HCT116 (cell line): ENCODE measurements at regions not wholly inside any gene's neighbourhood (a gene's known extent, or its start where the extent isn't known, plus 50 kb on each side); places are given as distances from the start of the nearest gene placed in this dataset.

Source experiments
- CEBPB ChIP-seq: IDR thresholded peaks from 2 replicates; pipeline ENCODE4 v1.6.1; 2012; ENCODE audit warnings: low read depth
- EZH2 ChIP-seq: fragments of 200-600 bp; sonication (generic); IDR thresholded peaks from 2 replicates; pipeline ENCODE4 v1.6.1; 2017; ENCODE audit warnings: antibody characterized with exemption, mixed run types
- EZH2phosphoT487 ChIP-seq: fragments of 200-600 bp; IDR thresholded peaks from 2 replicates; pipeline ENCODE4 v1.6.1; 2018; ENCODE audit warnings: antibody characterized with exemption, borderline replicate concordance
- POLR2A ChIP-seq: IDR thresholded peaks from 2 replicates; pipeline ENCODE4 v1.7.0; 2011; ENCODE audit warnings: borderline replicate concordance; ENCODE audit not compliant: insufficient read depth, insufficient read length; ENCODE audit errors: extremely low read depth
- POLR2AphosphoS5 ChIP-seq: IDR thresholded peaks from 2 replicates; pipeline ENCODE4 v1.6.1; 2011; ENCODE audit warnings: mild to moderate bottlenecking, low read depth, low read length, moderate library complexity
- SIN3A ChIP-seq: IDR thresholded peaks from 2 replicates; pipeline ENCODE4 v1.6.1; 2012; ENCODE audit warnings: low read depth
- SP1 ChIP-seq: IDR thresholded peaks from 2 replicates; pipeline ENCODE4 v1.6.1; 2012; ENCODE audit warnings: low read depth
- SRF ChIP-seq: IDR thresholded peaks from 2 replicates; pipeline ENCODE4 v1.6.1; 2012; ENCODE audit warnings: low read depth
- ZFX ChIP-seq: fragments of 450-650 bp; IDR thresholded peaks from 2 replicates; pipeline ENCODE4 v1.6.1; 2017
- TF ChIP-seq, protein P1 (sequence below): IDR thresholded peaks from 2 replicates; pipeline ENCODE4 v1.6.1; 2012
- TF ChIP-seq, protein P2 (sequence below), 3 experiments: fragments of 200-600 bp in 1 of 3; sonication (generic) in 1 of 3; IDR thresholded peaks in 2 of 3; conservative IDR thresholded peaks in 1 of 3; 2 replicates each; pipeline ENCODE4 v1.5.1; 2012 to 2017; ENCODE audit warnings: low read depth in 2 of 3, low read length in 2 of 3, antibody characterized with exemption in 1 of 3, borderline replicate concordance in 1 of 3, control low read depth in 1 of 3, mild to moderate bottlenecking in 1 of 3, mixed read lengths in 1 of 3, mixed run types in 1 of 3, moderate library complexity in 1 of 3; ENCODE audit not compliant: insufficient read depth in 1 of 3
- TF ChIP-seq, protein P3 (sequence below): IDR thresholded peaks from 2 replicates; pipeline ENCODE4 v1.6.1; 2012; ENCODE audit warnings: low read depth

DNA sequence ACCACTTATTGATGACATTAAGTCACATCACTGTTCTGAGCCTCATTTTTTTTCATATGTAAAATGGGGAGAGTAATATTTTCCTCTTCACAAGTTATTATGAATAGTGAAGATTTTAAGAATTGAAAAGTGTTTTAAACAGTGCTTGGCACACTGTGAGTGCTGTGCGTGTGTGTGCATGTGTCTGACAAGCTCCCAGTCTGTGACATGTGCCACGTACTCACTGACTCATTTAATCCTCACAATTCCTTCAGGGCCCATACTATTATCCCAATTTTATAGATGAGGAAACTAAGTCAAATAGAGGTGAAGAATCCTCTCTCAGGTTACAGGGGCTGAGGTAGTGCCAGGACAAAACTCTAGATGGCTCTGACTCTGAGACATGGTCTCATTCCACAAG is 114.1 kb upstream of the NWD2 start:
- TF ChIP-seq CEBPB (no peak), POLR2AphosphoS5 (no peak), EZH2phosphoT487 (no peak), POLR2A (no peak), EZH2 (no peak), SRF (no peak), ZFX (no peak), SIN3A (no peak), SP1 (no peak)
- TF ChIP-seq, protein P1, sequence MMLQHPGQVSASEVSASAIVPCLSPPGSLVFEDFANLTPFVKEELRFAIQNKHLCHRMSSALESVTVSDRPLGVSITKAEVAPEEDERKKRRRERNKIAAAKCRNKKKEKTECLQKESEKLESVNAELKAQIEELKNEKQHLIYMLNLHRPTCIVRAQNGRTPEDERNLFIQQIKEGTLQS, result no peak
- TF ChIP-seq, protein P2, sequence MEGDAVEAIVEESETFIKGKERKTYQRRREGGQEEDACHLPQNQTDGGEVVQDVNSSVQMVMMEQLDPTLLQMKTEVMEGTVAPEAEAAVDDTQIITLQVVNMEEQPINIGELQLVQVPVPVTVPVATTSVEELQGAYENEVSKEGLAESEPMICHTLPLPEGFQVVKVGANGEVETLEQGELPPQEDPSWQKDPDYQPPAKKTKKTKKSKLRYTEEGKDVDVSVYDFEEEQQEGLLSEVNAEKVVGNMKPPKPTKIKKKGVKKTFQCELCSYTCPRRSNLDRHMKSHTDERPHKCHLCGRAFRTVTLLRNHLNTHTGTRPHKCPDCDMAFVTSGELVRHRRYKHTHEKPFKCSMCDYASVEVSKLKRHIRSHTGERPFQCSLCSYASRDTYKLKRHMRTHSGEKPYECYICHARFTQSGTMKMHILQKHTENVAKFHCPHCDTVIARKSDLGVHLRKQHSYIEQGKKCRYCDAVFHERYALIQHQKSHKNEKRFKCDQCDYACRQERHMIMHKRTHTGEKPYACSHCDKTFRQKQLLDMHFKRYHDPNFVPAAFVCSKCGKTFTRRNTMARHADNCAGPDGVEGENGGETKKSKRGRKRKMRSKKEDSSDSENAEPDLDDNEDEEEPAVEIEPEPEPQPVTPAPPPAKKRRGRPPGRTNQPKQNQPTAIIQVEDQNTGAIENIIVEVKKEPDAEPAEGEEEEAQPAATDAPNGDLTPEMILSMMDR (IDR thresholded peaks at IDR 0.05 in 2 of 3, conservative IDR thresholded peaks at IDR 0.05 in 1 of 3; ENCODE audit: borderline replicate concordance in 1 of 3, insufficient read depth in 1 of 3, low read depth in 2 of 3, low read length in 2 of 3), result no peak; a peak in 1 of 6 replicates
- TF ChIP-seq, protein P3, sequence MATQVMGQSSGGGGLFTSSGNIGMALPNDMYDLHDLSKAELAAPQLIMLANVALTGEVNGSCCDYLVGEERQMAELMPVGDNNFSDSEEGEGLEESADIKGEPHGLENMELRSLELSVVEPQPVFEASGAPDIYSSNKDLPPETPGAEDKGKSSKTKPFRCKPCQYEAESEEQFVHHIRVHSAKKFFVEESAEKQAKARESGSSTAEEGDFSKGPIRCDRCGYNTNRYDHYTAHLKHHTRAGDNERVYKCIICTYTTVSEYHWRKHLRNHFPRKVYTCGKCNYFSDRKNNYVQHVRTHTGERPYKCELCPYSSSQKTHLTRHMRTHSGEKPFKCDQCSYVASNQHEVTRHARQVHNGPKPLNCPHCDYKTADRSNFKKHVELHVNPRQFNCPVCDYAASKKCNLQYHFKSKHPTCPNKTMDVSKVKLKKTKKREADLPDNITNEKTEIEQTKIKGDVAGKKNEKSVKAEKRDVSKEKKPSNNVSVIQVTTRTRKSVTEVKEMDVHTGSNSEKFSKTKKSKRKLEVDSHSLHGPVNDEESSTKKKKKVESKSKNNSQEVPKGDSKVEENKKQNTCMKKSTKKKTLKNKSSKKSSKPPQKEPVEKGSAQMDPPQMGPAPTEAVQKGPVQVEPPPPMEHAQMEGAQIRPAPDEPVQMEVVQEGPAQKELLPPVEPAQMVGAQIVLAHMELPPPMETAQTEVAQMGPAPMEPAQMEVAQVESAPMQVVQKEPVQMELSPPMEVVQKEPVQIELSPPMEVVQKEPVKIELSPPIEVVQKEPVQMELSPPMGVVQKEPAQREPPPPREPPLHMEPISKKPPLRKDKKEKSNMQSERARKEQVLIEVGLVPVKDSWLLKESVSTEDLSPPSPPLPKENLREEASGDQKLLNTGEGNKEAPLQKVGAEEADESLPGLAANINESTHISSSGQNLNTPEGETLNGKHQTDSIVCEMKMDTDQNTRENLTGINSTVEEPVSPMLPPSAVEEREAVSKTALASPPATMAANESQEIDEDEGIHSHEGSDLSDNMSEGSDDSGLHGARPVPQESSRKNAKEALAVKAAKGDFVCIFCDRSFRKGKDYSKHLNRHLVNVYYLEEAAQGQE, result no peak
